HUDEP-2 (cell line): ENCODE measurements at regions not wholly inside any gene's neighbourhood (a gene's known extent, or its start where the extent isn't known, plus 50 kb on each side); places are given as distances from the start of the nearest gene placed in this dataset.
"Not testable (repeated sequence)": the region's sequence is repeated elsewhere in the genome, so short reads cannot be mapped to it uniquely, and the experiment has no call there.

ENCODE experiments used
- DNase-seq, 76 experiments: peaks; one replicate each; lab custom pipeline; 2025; ENCODE audit not compliant: unreplicated experiment in 76 of 76; lab: John Stamatoyannopoulos, UW

GRCh38 chr2:8501061-8501720 lies 180.7 kb upstream of the ID2 start:
- DNase-seq = no peak

GRCh38 chr2:8502316-8502715 lies 179.5 kb upstream of the ID2 start:
- peak in 28 of 76 experiments; percentile 7 to 47 (median 16) for DNase-seq

- DNase-seq = no peak
These were observed 176.4 kb upstream of the ID2 start for GRCh38 chr2:8505311-8505920.

- no peak for DNase-seq
These were observed 175.1 kb upstream of the ID2 start for GRCh38 chr2:8506746-8507145.

GRCh38 chr2:8508766-8509165 lies 173.1 kb upstream of the ID2 start:
- DNase-seq = no peak

- DNase-seq = no peak
These were observed 172.2 kb upstream of the ID2 start for GRCh38 chr2:8509621-8510020.

GRCh38 chr2:8510055-8510454 lies 171.8 kb upstream of the ID2 start:
- DNase-seq = not testable (repeated sequence)

- DNase-seq = no peak
These were observed 171.3 kb upstream of the ID2 start for GRCh38 chr2:8510519-8510918.

GRCh38 chr2:8511868-8512612 lies 169.8 kb upstream of the ID2 start:
- DNase-seq = peak in 3 of 76 experiments; percentile 17 to 33 (median 32)

- DNase-seq = no peak
These were observed 168.1 kb upstream of the ID2 start for GRCh38 chr2:8513601-8514273.

GRCh38 chr2:8514274-8514662 lies 167.6 kb upstream of the ID2 start:
- DNase-seq = no peak

GRCh38 chr2:8514796-8515758 lies 166.8 kb upstream of the ID2 start:
- no peak for DNase-seq

GRCh38 chr2:8515864-8516533 lies 165.9 kb upstream of the ID2 start:
- no peak for DNase-seq

- no peak for DNase-seq
These were observed 163.9 kb upstream of the ID2 start for GRCh38 chr2:8517850-8518498.

- DNase-seq = no peak
These were observed 162.7 kb upstream of the ID2 start for GRCh38 chr2:8518979-8519668.

- no peak for DNase-seq
These were observed 161.0 kb upstream of the ID2 start for GRCh38 chr2:8520791-8521344.

- no peak for DNase-seq
These were observed 159.2 kb upstream of the ID2 start for GRCh38 chr2:8522687-8523086.

- DNase-seq = no peak
These were observed 157.5 kb upstream of the ID2 start for GRCh38 chr2:8524388-8524787.
